Thoracic aorta (tissue), 2 donors: ENCODE measurements at regions not wholly inside any gene's neighbourhood (a gene's known extent, or its start where the extent isn't known, plus 50 kb on each side); places are given as distances from the start of the nearest gene placed in this dataset.

Experiments
- ATAC-seq: fragments of 150-250 bp; one replicate; pipeline ENCODE4 v1.8.0; 2017; ENCODE audit warnings: low read depth; ENCODE audit not compliant: insufficient number of reproducible peaks, low FRiP score
- DNase-seq: peaks from one replicate; pipeline ENCODE4 v3.0.0-alpha.2; 2020; ENCODE audit warnings: low spot score
- H3K27ac ChIP-seq, 2 donors: fragments of 200-600 bp; sonication (generic); 1 replicate in 1 of 2; 2 replicates in 1 of 2; pipeline ENCODE4 v1.5.1; 2016; ENCODE audit warnings: mild to moderate bottlenecking in 2 of 2, moderate library complexity in 2 of 2
- H3K27me3 ChIP-seq: fragments of 200-600 bp; sonication (generic); replicated peaks from 2 replicates; pipeline ENCODE4 v1.6.0; 2016; ENCODE audit warnings: mild to moderate bottlenecking; ENCODE audit not compliant: insufficient read depth
- H3K36me3 ChIP-seq: fragments of 200-600 bp; sonication (generic); one replicate; pipeline ENCODE4 v1.5.1; 2016
- H3K4me1 ChIP-seq, 2 donors: fragments of 200-600 bp; sonication (generic); 1 replicate in 1 of 2; 2 replicates in 1 of 2; pipeline versions ENCODE4 v1.5.1 to v1.6.0; 2016; ENCODE audit warnings: low read depth in 2 of 2, mild to moderate bottlenecking in 1 of 2; ENCODE audit not compliant: control insufficient read depth in 1 of 2
- H3K4me3 ChIP-seq: fragments of 200-600 bp; sonication (generic); 2 replicates; pipeline ENCODE4 v1.5.1; 2016; ENCODE audit warnings: mild to moderate bottlenecking
- H3K9me3 ChIP-seq: fragments of 200-600 bp; sonication (generic); 2 replicates; pipeline ENCODE4 v1.5.1; 2016
- TF ChIP-seq, protein P1 (sequence below): fragments of 200-600 bp; sonication (generic); IDR thresholded peaks from one replicate; pipeline ENCODE4 v1.5.1; 2019; ENCODE audit warnings: antibody characterized with exemption

DNA sequence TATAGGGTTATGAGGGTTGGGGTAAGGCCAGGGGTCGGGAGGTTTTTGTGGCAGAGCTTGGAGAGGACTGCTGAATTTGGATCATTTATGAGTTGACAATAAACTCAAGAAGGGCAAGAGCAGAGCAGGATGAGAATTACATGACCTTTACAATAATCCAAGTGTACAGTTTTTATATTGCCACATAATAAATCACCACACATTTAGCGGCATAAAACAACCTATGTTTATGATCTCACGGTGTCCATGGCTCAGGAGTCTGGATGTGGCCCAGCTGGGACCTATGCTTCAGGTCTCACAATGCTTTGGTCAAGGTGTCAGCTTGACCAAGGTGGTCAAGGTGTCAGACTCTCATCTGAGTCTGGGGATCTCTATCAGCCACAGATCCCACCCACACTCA lies 118.3 kb upstream of the WSCD1 start:
- ATAC-seq (no peak), DNase-seq (no peak)
- H3K4me1 ChIP-seq, result no peaks in the 10 kb centered on the region
- H3K9me3 ChIP-seq, result peaks cover 12% of the 10 kb centered on the region
- no peak overlapping the region for H3K4me3 ChIP-seq
- TF ChIP-seq, protein P1, sequence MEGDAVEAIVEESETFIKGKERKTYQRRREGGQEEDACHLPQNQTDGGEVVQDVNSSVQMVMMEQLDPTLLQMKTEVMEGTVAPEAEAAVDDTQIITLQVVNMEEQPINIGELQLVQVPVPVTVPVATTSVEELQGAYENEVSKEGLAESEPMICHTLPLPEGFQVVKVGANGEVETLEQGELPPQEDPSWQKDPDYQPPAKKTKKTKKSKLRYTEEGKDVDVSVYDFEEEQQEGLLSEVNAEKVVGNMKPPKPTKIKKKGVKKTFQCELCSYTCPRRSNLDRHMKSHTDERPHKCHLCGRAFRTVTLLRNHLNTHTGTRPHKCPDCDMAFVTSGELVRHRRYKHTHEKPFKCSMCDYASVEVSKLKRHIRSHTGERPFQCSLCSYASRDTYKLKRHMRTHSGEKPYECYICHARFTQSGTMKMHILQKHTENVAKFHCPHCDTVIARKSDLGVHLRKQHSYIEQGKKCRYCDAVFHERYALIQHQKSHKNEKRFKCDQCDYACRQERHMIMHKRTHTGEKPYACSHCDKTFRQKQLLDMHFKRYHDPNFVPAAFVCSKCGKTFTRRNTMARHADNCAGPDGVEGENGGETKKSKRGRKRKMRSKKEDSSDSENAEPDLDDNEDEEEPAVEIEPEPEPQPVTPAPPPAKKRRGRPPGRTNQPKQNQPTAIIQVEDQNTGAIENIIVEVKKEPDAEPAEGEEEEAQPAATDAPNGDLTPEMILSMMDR, result no peak
- H3K27me3 ChIP-seq, result no peaks in the 10 kb centered on the region
- no peak overlapping the region for H3K27ac ChIP-seq
- H3K36me3 ChIP-seq, result no peaks in the 10 kb centered on the region

GRCh38 chr17:5952518-5952917 lies 117.7 kb upstream of the WSCD1 start:
- Histone ChIP-seq H3K9me3 (peaks cover 14% of the 10 kb centered on the region), H3K27ac (no peak overlapping the region), H3K36me3 (no peaks in the 10 kb centered on the region), H3K4me3 (no peak overlapping the region), H3K4me1 (no peaks in the 10 kb centered on the region), H3K27me3 (no peaks in the 10 kb centered on the region)
- no peak for DNase-seq
- no peak for ATAC-seq
- TF ChIP-seq, protein P1, result no peak

GRCh38 chr17:5955764-5956163 lies 114.4 kb upstream of the WSCD1 start:
- Histone ChIP-seq H3K27me3 (no peaks in the 10 kb centered on the region), H3K4me1 (no peaks in the 10 kb centered on the region), H3K27ac (no peak overlapping the region), H3K9me3 (peaks cover 14% of the 10 kb centered on the region), H3K36me3 (no peaks in the 10 kb centered on the region), H3K4me3 (no peak overlapping the region)
- DNase-seq (no peak), ATAC-seq (no peak)
- TF ChIP-seq, protein P1, result no peak

DNA sequence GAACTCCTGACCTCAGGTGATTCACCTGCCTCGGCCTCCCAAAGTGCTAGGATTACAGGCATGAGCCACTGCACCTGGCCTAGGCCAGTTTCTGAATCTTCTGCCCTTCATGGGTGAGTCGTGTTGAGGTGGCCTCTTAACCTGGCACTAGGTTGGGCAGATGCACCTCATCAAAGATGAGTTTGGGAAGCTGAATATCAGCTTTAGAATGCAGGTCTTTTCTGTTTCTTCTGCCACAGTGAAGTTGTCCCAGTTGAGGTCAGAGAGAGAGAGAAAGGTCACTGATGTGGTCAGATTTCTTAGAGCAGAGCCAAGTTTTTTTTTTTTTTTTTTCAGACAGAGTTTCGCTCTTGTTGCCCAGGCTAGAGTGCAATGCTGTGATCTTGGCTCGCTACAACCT lies 111.3 kb upstream of the WSCD1 start:
- Histone ChIP-seq H3K4me3 (no peak overlapping the region), H3K4me1 (no peaks in the 10 kb centered on the region), H3K36me3 (no peaks in the 10 kb centered on the region), H3K27me3 (no peaks in the 10 kb centered on the region), H3K27ac (no peak overlapping the region), H3K9me3 (peaks cover 14% of the 10 kb centered on the region)
- DNase-seq, result no peak
- TF ChIP-seq, protein P1, result no peak
- ATAC-seq, result no peak

- Histone ChIP-seq H3K4me3 (no peak overlapping the region), H3K36me3 (no peaks in the 10 kb centered on the region), H3K4me1 (no peaks in the 10 kb centered on the region), H3K27me3 (no peaks in the 10 kb centered on the region), H3K9me3 (no peaks in the 10 kb centered on the region), H3K27ac (no peak overlapping the region)
- DNase-seq, result no peak
- ATAC-seq, result no peak
- TF ChIP-seq, protein P1, result no peak
Observed at GRCh38 chr17:5962371-5962770, 107.8 kb upstream of the WSCD1 start.
